ENCODE measurements at regions not wholly inside any gene's neighbourhood (a gene's known extent, or its start where the extent isn't known, plus 50 kb on each side); places are given as distances from the start of the nearest gene placed in this dataset.

GRCh38 chr3:14337828-14338227 lies 64.6 kb upstream of the SLC6A6 start:
- Mint-ChIP-seq H3K4me3 (no peak overlapping the region), H3K9me3 (no peaks in the 10 kb centered on the region), H3K27ac (no peak overlapping the region), H3K27me3 (ENCODE audit: insufficient read depth) (peaks cover 7% of the 10 kb centered on the region), H3K4me1 (no peaks in the 10 kb centered on the region), H3K36me3 (ENCODE audit: low read depth) (no peaks in the 10 kb centered on the region)
- Histone ChIP-seq H3K27ac (ENCODE audit: low read depth, low read length) (no peak overlapping the region), H3K27me3 (ENCODE audit: control insufficient read depth, insufficient read depth, low read length, poor library complexity, severe bottlenecking) (no peaks in the 10 kb centered on the region), H3K9me3 (ENCODE audit: control insufficient read depth, low read length) (no peaks in the 10 kb centered on the region), H3K36me3 (ENCODE audit: control insufficient read depth, insufficient read depth, low read length) (no peaks in the 10 kb centered on the region), H3K9ac (ENCODE audit: extremely low read depth, low read length, poor library complexity, severe bottlenecking) (no peak overlapping the region), H3K4me3 (ENCODE audit: low read length) (no peak overlapping the region), H3K4me1 (ENCODE audit: control insufficient read depth, insufficient read depth, low read length) (no peaks in the 10 kb centered on the region)
- no peak for DNase-seq
- TF ChIP-seq CTCF (conservative IDR thresholded peaks at IDR 0.05), result no peak
- 78 to 95% methylated on average over 5 to 6 of the region's 6 CpGs for WGBS, 2 experiments (ENCODE audit: insufficient coverage in 1 of 2, insufficient read length in 1 of 2)

GRCh38 chr3:14338242-14338641 lies 64.2 kb upstream of the SLC6A6 start:
- H3K27ac Mint-ChIP-seq, result no peak overlapping the region
- WGBS, 2 experiments (ENCODE audit: insufficient coverage in 1 of 2, insufficient read length in 1 of 2), result 70 to 83% methylated on average over 1 to 4 of the region's 4 CpGs

GRCh38 chr3:14338898-14339458 lies 63.4 kb upstream of the SLC6A6 start:
- 82 to 93% methylated on average over 5 to 7 of the region's 7 CpGs for WGBS, 2 experiments (ENCODE audit: insufficient coverage in 1 of 2, insufficient read length in 1 of 2)
- Histone ChIP-seq H3K27me3 (ENCODE audit: control insufficient read depth, insufficient read depth, low read length, poor library complexity, severe bottlenecking) (no peaks in the 10 kb centered on the region), H3K36me3 (ENCODE audit: control insufficient read depth, insufficient read depth, low read length) (no peaks in the 10 kb centered on the region), H3K4me3 (ENCODE audit: low read length) (no peak overlapping the region), H3K4me1 (ENCODE audit: control insufficient read depth, insufficient read depth, low read length) (peaks cover 5% of the 10 kb centered on the region), H3K27ac (ENCODE audit: low read depth, low read length) (no peak overlapping the region), H3K9me3 (ENCODE audit: control insufficient read depth, low read length) (no peaks in the 10 kb centered on the region), H3K9ac (ENCODE audit: extremely low read depth, low read length, poor library complexity, severe bottlenecking) (no peak overlapping the region)
- DNase-seq, result no peak
- Mint-ChIP-seq H3K4me3 (no peak overlapping the region), H3K27me3 (ENCODE audit: insufficient read depth) (peaks cover 12% of the 10 kb centered on the region), H3K27ac (no peak overlapping the region), H3K36me3 (ENCODE audit: low read depth) (no peaks in the 10 kb centered on the region), H3K4me1 (peaks cover 6% of the 10 kb centered on the region), H3K9me3 (no peaks in the 10 kb centered on the region)
- TF ChIP-seq CTCF (conservative IDR thresholded peaks at IDR 0.05), result no peak

More at GRCh38 chr3:14338242-14338641, 64.2 kb upstream of the SLC6A6 start:
- no peak for DNase-seq
- H3K9me3 ChIP-seq (ENCODE audit: control insufficient read depth, low read length), result no peaks in the 10 kb centered on the region
- Mint-ChIP-seq H3K9me3 (no peaks in the 10 kb centered on the region), H3K36me3 (ENCODE audit: low read depth) (no peaks in the 10 kb centered on the region), H3K27me3 (ENCODE audit: insufficient read depth) (peaks cover 7% of the 10 kb centered on the region), H3K4me3 (no peak overlapping the region), H3K4me1 (no peaks in the 10 kb centered on the region)
- TF ChIP-seq CTCF (conservative IDR thresholded peaks at IDR 0.05), result no peak
- H3K27me3 ChIP-seq (ENCODE audit: control insufficient read depth, insufficient read depth, low read length, poor library complexity, severe bottlenecking), result no peaks in the 10 kb centered on the region
- H3K9ac ChIP-seq (ENCODE audit: extremely low read depth, low read length, poor library complexity, severe bottlenecking), result no peak overlapping the region
- no peaks in the 10 kb centered on the region for H3K4me1 ChIP-seq (ENCODE audit: control insufficient read depth, insufficient read depth, low read length)
- H3K4me3 ChIP-seq (ENCODE audit: low read length), result no peak overlapping the region
- H3K27ac ChIP-seq (ENCODE audit: low read depth, low read length), result no peak overlapping the region
- no peaks in the 10 kb centered on the region for H3K36me3 ChIP-seq (ENCODE audit: control insufficient read depth, insufficient read depth, low read length)
